ENCODE measurements at regions not wholly inside any gene's neighbourhood (a gene's known extent, or its start where the extent isn't known, plus 50 kb on each side); places are given as distances from the start of the nearest gene placed in this dataset.
"Not testable (repeated sequence)": the region's sequence is repeated elsewhere in the genome, so short reads cannot be mapped to it uniquely, and the experiment has no call there.

DNA sequence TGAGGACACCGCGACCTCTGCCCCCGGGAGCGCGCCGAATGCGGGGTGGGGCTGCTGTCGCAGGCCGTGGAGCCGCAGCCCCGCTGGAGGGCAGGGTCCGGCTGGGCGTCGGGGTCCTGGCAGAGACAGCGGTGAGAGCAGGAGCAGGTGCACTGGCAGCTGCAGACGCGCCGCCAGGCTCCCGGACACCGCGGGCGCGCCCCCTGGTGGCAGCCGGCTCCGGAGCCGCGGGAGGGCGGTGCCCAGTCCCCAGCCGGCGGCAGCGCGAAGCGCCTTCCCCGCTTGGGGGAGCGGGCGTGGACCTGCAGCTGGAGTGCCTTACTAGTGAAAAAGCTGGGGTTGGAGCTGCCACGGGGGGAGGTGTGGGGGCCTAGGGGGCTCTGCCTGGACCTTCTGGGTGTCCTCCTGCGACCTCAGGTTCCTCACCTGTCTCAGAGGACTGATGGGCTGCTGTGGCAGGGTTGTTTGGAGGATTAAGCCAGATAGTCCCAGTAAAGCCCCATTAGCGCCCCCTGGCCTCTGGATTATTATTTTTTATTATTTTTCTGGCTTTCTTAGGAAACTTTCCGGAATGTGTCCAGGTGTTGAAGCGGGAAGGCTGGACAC lies 274.2 kb downstream of the CCDC74A start:
- H3K9me3 Mint-ChIP-seq; H3K9me3 ChIP-seq (ENCODE audit: control insufficient read depth in 1 of 2, insufficient read depth in 1 of 2, low read length in 2 of 2); POLR2A ChIA-PET; H3K27ac ChIP-seq (ENCODE audit: low read depth in 1 of 2, low read length in 2 of 2); H3K36me3 ChIP-seq (ENCODE audit: insufficient read depth, low read length); H3K27me3 ChIP-seq (ENCODE audit: control insufficient read depth in 1 of 2, insufficient read depth in 2 of 2, low read length in 2 of 2); H3K4me1 Mint-ChIP-seq (ENCODE audit: low read depth); H3K4me1 ChIP-seq (ENCODE audit: insufficient read depth, low read length); H3K36me3 Mint-ChIP-seq (ENCODE audit: low read depth); H3K27ac Mint-ChIP-seq: not testable (repeated sequence)
- peak overlapping the region; percentile 48 for H3K4me3 ChIP-seq (ENCODE audit: low read length)
- DNase-seq (peak; percentile 36 to 83 (median 72)), ATAC-seq (ENCODE audit: poor library complexity) (peak; percentile 78)
- intact Hi-C loops (cut with DNase I, micrococcal nuclease): loop anchor here (5.0 to 10.0 kb wide), 3 partner anchors 127 to 650 kb away; no protein-coding TSS in a partner anchor
- CTCF ChIA-PET: interaction anchor here (1.1 to 1.9 kb wide), 3 partner anchors 129 to 648 kb away, joined by 5 read pairs; no protein-coding TSS in a partner anchor
- Mint-ChIP-seq H3K4me3 (peak overlapping the region; percentile 80), H3K27me3 (peaks cover 12% of the 10 kb centered on the region)
- TF ChIP-seq, protein P1, sequence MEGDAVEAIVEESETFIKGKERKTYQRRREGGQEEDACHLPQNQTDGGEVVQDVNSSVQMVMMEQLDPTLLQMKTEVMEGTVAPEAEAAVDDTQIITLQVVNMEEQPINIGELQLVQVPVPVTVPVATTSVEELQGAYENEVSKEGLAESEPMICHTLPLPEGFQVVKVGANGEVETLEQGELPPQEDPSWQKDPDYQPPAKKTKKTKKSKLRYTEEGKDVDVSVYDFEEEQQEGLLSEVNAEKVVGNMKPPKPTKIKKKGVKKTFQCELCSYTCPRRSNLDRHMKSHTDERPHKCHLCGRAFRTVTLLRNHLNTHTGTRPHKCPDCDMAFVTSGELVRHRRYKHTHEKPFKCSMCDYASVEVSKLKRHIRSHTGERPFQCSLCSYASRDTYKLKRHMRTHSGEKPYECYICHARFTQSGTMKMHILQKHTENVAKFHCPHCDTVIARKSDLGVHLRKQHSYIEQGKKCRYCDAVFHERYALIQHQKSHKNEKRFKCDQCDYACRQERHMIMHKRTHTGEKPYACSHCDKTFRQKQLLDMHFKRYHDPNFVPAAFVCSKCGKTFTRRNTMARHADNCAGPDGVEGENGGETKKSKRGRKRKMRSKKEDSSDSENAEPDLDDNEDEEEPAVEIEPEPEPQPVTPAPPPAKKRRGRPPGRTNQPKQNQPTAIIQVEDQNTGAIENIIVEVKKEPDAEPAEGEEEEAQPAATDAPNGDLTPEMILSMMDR (IDR thresholded peaks at IDR 0.05): peak; percentile 66

DNA sequence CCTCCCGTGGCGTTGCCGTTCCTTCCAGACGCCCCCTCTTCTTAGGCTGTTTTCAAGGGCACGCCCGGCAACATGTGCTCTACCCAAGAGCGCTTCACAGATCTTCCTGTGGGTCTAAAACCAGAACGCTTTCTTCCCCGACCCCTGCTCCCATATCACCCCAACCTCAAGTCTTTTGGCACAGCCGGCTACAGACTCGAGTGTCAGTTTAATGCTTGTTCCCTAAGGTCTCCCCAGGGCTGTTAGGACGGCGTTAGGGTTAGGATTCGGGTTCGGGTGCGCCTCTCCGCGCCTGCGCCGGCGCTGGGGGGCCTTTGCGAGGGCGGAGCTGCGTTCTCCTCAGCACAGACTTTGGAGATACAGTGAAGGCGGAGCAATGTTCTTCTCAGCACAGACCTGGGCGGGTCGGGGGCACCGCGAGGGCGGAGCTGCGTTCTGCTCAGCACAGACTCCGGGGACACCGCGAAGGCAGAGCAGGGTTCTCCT lies 274.7 kb downstream of the CCDC74A start:
- H3K36me3 Mint-ChIP-seq (ENCODE audit: low read depth): not testable (repeated sequence)
- intact Hi-C loops (cut with DNase I, micrococcal nuclease): loop anchor here (5.0 to 10.0 kb wide), 3 partner anchors 128 to 650 kb away; no protein-coding TSS in a partner anchor

DNA sequence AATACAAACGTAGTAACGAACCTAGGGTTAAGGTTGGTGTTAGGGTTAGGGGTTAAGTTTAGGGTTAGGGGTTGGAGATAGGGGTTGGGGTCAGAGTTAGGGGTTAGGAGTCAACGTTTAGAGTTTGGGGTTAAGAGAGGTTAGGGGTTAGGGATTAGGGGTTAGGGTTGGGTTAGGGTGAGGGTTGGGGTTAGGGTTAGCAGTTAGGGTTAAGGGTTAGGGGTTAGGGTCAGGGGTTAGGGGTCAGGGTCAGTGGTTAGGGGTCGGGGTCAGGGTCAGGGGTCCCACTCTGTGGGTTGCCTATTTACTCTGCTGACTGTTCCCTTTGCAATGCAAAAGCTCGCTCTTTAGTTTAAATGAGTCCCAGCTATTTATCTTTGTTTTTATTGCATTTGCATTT lies 275.5 kb downstream of the CCDC74A start:
- ATAC-seq (ENCODE audit: poor library complexity); H3K4me1 ChIP-seq (ENCODE audit: insufficient read depth, low read length); H3K4me3 Mint-ChIP-seq; H3K9me3 ChIP-seq (ENCODE audit: control insufficient read depth in 1 of 2, insufficient read depth in 1 of 2, low read length in 2 of 2); H3K9me3 Mint-ChIP-seq; H3K36me3 ChIP-seq (ENCODE audit: insufficient read depth, low read length); H3K27ac Mint-ChIP-seq; H3K4me3 ChIP-seq (ENCODE audit: low read length); H3K36me3 Mint-ChIP-seq (ENCODE audit: low read depth); DNase-seq; H3K27me3 ChIP-seq (ENCODE audit: control insufficient read depth in 1 of 2, insufficient read depth in 2 of 2, low read length in 2 of 2); H3K27ac ChIP-seq (ENCODE audit: low read depth in 1 of 2, low read length in 2 of 2); H3K4me1 Mint-ChIP-seq (ENCODE audit: low read depth); POLR2A ChIA-PET: not testable (repeated sequence)
- CTCF ChIA-PET: interaction anchor here (1.9 kb wide), 1 partner anchor 649 kb away, joined by 5 read pairs; no protein-coding TSS in a partner anchor
- intact Hi-C loops (cut with DNase I, micrococcal nuclease): loop anchor here (5.0 to 10.0 kb wide), 3 partner anchors 128 to 651 kb away; no protein-coding TSS in a partner anchor
- H3K27me3 Mint-ChIP-seq: peaks cover 19% of the 10 kb centered on the region

More for the DNA sequence above, 274.7 kb downstream of the CCDC74A start:
- H3K9me3 ChIP-seq (ENCODE audit: control insufficient read depth in 1 of 2, insufficient read depth in 1 of 2, low read length in 2 of 2); H3K36me3 ChIP-seq (ENCODE audit: insufficient read depth, low read length); POLR2A ChIA-PET; H3K4me1 ChIP-seq (ENCODE audit: insufficient read depth, low read length); H3K27me3 ChIP-seq (ENCODE audit: control insufficient read depth in 1 of 2, insufficient read depth in 2 of 2, low read length in 2 of 2); H3K27ac ChIP-seq (ENCODE audit: low read depth in 1 of 2, low read length in 2 of 2); H3K27ac Mint-ChIP-seq; H3K4me1 Mint-ChIP-seq (ENCODE audit: low read depth); H3K9me3 Mint-ChIP-seq: not testable (repeated sequence)
- CTCF ChIA-PET: interaction anchor here (1.1 to 1.9 kb wide), 3 partner anchors 129 to 648 kb away, joined by 5 read pairs; no protein-coding TSS in a partner anchor
- peak overlapping the region; percentile 80 for H3K4me3 Mint-ChIP-seq
- H3K4me3 ChIP-seq (ENCODE audit: low read length): peak overlapping the region; percentile 48
- peak; percentile 64 for ATAC-seq (ENCODE audit: poor library complexity)
- peaks cover 12% of the 10 kb centered on the region for H3K27me3 Mint-ChIP-seq
- DNase-seq: peak in 10 of 14 experiments; percentile 3 to 58 (median 20)

DNA sequence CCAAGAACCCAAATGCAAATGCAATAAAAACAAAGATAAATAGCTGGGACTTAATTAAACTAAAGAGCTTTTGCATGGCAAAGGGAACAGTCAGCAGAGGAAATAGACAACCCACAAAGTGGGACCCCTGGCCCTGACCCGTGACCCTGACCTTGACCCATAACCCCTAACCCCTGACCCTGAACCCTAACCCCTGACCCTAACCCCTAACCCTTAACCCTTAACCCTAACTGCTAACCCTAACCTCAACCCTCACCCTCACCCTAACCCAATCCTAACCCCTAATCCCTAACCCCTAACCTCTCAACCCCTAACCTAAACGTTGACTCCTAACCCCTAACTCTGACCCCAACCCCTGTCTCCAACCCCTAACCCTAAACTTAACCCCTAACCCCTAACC lies 284.9 kb downstream of the CCDC74A start:
- H3K36me3 Mint-ChIP-seq (ENCODE audit: low read depth); H3K9me3 Mint-ChIP-seq; H3K27ac ChIP-seq (ENCODE audit: low read depth in 1 of 2, low read length in 2 of 2); H3K4me3 ChIP-seq (ENCODE audit: low read length); H3K9me3 ChIP-seq (ENCODE audit: control insufficient read depth in 1 of 2, insufficient read depth in 1 of 2, low read length in 2 of 2); H3K4me1 ChIP-seq (ENCODE audit: insufficient read depth, low read length); H3K4me3 Mint-ChIP-seq; H3K4me1 Mint-ChIP-seq (ENCODE audit: low read depth); ATAC-seq (ENCODE audit: poor library complexity); intact Hi-C loops (cut with DNase I, micrococcal nuclease); H3K27me3 ChIP-seq (ENCODE audit: control insufficient read depth in 1 of 2, insufficient read depth in 2 of 2, low read length in 2 of 2); DNase-seq; POLR2A ChIA-PET; H3K36me3 ChIP-seq (ENCODE audit: insufficient read depth, low read length); H3K27ac Mint-ChIP-seq; CTCF ChIA-PET: not testable (repeated sequence)
- peaks cover 18% of the 10 kb centered on the region for H3K27me3 Mint-ChIP-seq

DNA sequence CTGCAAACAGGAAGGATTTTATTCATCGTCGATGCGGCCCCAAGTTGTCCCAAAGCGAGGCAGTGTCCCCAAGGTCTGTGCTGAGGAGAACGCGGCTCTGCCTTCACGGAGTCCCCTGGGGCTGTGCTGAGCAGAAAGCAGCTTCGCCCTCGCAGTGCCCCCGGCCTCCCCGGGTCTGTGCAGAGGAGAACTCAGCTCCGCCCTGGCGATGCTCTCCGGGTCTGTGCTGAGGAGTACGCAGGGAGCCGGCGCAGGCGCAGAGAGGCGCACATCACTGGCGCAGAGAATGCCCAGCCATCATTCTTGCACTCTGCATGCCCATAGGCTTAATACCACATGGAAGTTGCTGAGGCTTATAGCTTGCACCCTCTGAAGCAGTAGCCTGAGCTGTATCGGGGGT lies 285.7 kb downstream of the CCDC74A start:
- H3K4me3 Mint-ChIP-seq; H3K9me3 ChIP-seq (ENCODE audit: control insufficient read depth in 1 of 2, insufficient read depth in 1 of 2, low read length in 2 of 2); H3K27ac ChIP-seq (ENCODE audit: low read depth in 1 of 2, low read length in 2 of 2); H3K36me3 ChIP-seq (ENCODE audit: insufficient read depth, low read length); H3K4me1 ChIP-seq (ENCODE audit: insufficient read depth, low read length); H3K27me3 ChIP-seq (ENCODE audit: control insufficient read depth in 1 of 2, insufficient read depth in 2 of 2, low read length in 2 of 2); H3K4me1 Mint-ChIP-seq (ENCODE audit: low read depth); H3K9me3 Mint-ChIP-seq; DNase-seq; H3K4me3 ChIP-seq (ENCODE audit: low read length); H3K27ac Mint-ChIP-seq; intact Hi-C loops (cut with DNase I, micrococcal nuclease); ATAC-seq (ENCODE audit: poor library complexity); CTCF ChIA-PET; H3K36me3 Mint-ChIP-seq (ENCODE audit: low read depth); POLR2A ChIA-PET: not testable (repeated sequence)
- H3K27me3 Mint-ChIP-seq: peaks cover 11% of the 10 kb centered on the region

DNA sequence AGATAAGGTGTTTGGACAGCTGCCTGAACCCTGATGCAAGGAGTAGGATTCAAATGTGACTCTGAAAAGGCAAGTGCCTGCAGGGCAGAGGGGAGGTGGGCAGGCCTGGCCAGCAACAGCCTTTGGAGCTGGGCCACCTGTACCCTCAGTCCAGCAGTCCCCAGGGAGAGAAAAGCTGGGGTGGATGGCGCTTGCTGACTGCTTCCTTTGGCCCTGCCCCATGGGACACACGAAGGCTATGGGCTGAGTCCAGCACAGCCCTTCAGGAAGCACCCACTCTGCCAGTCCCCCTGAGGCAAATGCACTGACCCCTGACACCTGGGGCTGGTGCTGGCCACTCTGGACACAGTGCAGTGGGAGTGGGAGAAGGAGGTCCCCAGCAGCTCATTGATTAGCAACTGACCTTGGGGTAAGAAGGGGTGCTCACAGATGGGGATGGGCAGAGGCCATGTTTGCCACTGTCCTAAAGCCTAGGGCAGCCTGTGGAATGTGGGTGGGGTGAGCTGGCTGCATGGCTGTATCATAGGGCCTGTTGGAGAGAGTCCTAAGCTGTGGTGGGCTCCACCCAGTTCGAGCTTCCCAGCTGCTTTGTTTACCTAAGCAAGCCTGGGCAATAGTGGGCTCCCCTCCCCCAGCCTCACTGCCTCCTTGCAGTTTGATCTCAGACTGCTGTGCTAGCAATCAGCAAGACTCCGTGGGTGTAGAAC lies 290.7 kb downstream of the CCDC74A start:
- POLR2A ChIA-PET; H3K27me3 Mint-ChIP-seq; intact Hi-C loops (cut with DNase I, micrococcal nuclease); H3K4me3 ChIP-seq (ENCODE audit: low read length); H3K27ac ChIP-seq (ENCODE audit: low read depth in 1 of 2, low read length in 2 of 2); H3K9me3 Mint-ChIP-seq; H3K27ac Mint-ChIP-seq; H3K36me3 ChIP-seq (ENCODE audit: insufficient read depth, low read length); H3K36me3 Mint-ChIP-seq (ENCODE audit: low read depth); CTCF ChIA-PET; H3K27me3 ChIP-seq (ENCODE audit: control insufficient read depth in 1 of 2, insufficient read depth in 2 of 2, low read length in 2 of 2); H3K9me3 ChIP-seq (ENCODE audit: control insufficient read depth in 1 of 2, insufficient read depth in 1 of 2, low read length in 2 of 2); H3K4me1 ChIP-seq (ENCODE audit: insufficient read depth, low read length); H3K4me1 Mint-ChIP-seq (ENCODE audit: low read depth); ATAC-seq (ENCODE audit: poor library complexity); H3K4me3 Mint-ChIP-seq; DNase-seq: not testable (repeated sequence)

Data from CD4-positive, alpha-beta T cell (primary cell).